ENCODE measurements at regions not wholly inside any gene's neighbourhood (a gene's known extent, or its start where the extent isn't known, plus 50 kb on each side); places are given as distances from the start of the nearest gene placed in this dataset.

GRCh38 chr18:64248836-64249235, 99.9 kb upstream of the LINC00305 start:
- no peak for DNase-seq (ENCODE audit: low read depth)

GRCh38 chr18:64245126-64245861, 96.4 kb upstream of the LINC00305 start:
- DNase-seq (ENCODE audit: low read depth), result no peak

- DNase-seq (ENCODE audit: low read depth), result no peak
Observed at GRCh38 chr18:64244571-64244970, 95.7 kb upstream of the LINC00305 start.

- no peak for DNase-seq (ENCODE audit: low read depth)
Observed at GRCh38 chr18:64240316-64240715, 91.4 kb upstream of the LINC00305 start.

- no peak for DNase-seq (ENCODE audit: low read depth)
Observed at GRCh38 chr18:64238076-64238475, 89.2 kb upstream of the LINC00305 start.

- DNase-seq (ENCODE audit: low read depth), result no peak
Observed at GRCh38 chr18:64234321-64234720, 85.4 kb upstream of the LINC00305 start.

GRCh38 chr18:64233851-64234250, 85.0 kb upstream of the LINC00305 start:
- DNase-seq (ENCODE audit: low read depth), result no peak

- DNase-seq (ENCODE audit: low read depth), result no peak
Observed at GRCh38 chr18:64220941-64221340, 72.1 kb upstream of the LINC00305 start.

GRCh38 chr18:64219517-64219916, 70.6 kb upstream of the LINC00305 start:
- no peak for DNase-seq (ENCODE audit: low read depth)

- no peak for DNase-seq (ENCODE audit: low read depth)
Observed at GRCh38 chr18:64210401-64210949, 61.6 kb upstream of the LINC00305 start.

GRCh38 chr18:64208516-64208915, 59.6 kb upstream of the LINC00305 start:
- DNase-seq (ENCODE audit: low read depth), result no peak

GRCh38 chr18:64207820-64208219, 58.9 kb upstream of the LINC00305 start:
- DNase-seq (ENCODE audit: low read depth), result no peak

- DNase-seq (ENCODE audit: low read depth), result no peak
Observed at GRCh38 chr18:64203295-64203694, 54.4 kb upstream of the LINC00305 start.

GRCh38 chr18:64202863-64203262, 54.0 kb upstream of the LINC00305 start:
- DNase-seq (ENCODE audit: low read depth), result no peak

- no peak for DNase-seq (ENCODE audit: low read depth)
Observed at GRCh38 chr18:64202210-64202836, 53.4 kb upstream of the LINC00305 start.

- DNase-seq (ENCODE audit: low read depth), result no peak
Observed at GRCh38 chr18:64201781-64202180, 52.9 kb upstream of the LINC00305 start.

- no peak for DNase-seq (ENCODE audit: low read depth)
Observed at GRCh38 chr18:64199581-64199980, 50.7 kb upstream of the LINC00305 start.

Data from fibroblast of the conjunctiva (primary cell).